ENCODE measurements at regions not wholly inside any gene's neighbourhood (a gene's known extent, or its start where the extent isn't known, plus 50 kb on each side); places are given as distances from the start of the nearest gene placed in this dataset.
"Not testable (repeated sequence)": the region's sequence is repeated elsewhere in the genome, so short reads cannot be mapped to it uniquely, and the experiment has no call there.

GRCh38 chr2:215744514-215744913, 268.8 kb downstream of the MREG start:
- no peak for DNase-seq (ENCODE audit: low spot score)

DNA sequence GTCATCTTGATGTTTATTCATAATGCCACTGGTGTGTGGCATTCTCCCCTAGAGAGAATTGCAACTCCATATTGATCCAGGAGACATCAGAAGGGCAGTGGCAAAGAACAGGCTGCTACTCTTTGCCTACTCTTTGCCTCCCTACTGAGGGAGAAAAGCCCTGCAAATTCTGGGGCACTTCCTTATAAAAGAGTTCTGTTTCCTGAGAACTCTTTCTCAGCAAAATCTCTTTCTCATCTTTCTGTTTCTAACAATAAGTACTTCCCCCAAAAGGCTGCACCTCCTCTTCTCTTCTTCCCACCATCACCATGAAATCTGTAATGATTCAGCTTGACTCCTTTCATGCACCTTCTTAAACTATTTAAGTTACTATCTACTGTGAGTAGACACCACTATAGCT, 270.3 kb downstream of the MREG start:
- no peak for DNase-seq (ENCODE audit: low spot score)

- DNase-seq (ENCODE audit: low spot score): no peak
These were observed 271.3 kb downstream of the MREG start for GRCh38 chr2:215742021-215742420.

- DNase-seq (ENCODE audit: low spot score): no peak
These were observed 273.3 kb downstream of the MREG start for GRCh38 chr2:215740071-215740470.

DNA sequence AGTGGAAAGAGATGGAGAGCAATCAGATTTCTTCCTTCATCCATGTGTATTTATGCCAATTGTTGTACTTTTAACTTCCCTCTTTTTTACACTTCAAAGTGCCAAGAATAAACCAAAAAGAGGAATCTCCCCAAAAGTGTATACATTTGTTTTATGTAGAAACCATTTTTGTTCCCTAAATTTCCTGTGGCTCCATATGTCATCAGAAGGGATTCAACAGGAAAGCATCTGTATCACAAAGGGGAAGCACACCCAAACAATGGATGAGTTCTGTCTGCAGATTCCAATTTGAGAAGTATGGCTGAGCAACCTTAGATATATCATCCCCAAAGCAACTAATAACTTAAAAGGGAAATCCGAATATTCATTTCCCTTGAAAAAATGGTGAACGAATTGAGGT, 275.0 kb downstream of the MREG start:
- no peak for DNase-seq (ENCODE audit: low spot score)

GRCh38 chr2:215737477-215737876, 275.9 kb downstream of the MREG start:
- DNase-seq (ENCODE audit: low spot score): no peak

- DNase-seq (ENCODE audit: low spot score): peak; percentile 34
These were observed 276.6 kb downstream of the MREG start for GRCh38 chr2:215736653-215737290.

DNA sequence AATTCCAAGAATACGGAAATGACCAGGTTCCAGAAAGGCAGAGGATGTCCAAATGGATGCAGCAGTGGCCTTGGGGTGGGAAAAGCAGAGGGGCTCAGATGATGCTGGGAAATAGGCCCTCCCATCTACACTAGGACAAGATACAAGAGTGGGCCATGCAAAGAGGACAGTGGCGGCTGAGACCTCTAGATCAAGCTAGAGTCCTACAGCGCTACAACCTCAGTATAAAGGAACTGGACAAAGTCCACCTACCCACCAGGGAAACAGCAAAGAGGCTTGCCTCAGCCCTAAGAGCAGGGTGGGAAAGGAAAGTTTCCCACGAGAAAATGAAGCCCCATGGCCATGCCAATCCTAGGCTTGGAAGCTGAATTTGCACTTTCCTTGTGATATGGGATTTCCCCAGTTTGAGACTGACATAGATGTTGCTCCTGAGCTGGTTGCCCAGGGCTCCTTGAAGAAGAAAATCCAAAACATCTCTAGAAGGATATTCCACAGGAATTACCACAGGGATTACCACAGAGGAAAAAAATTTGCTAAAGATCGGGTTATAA, 282.2 kb downstream of the MREG start:
- no peak for DNase-seq (ENCODE audit: low spot score)

DNA sequence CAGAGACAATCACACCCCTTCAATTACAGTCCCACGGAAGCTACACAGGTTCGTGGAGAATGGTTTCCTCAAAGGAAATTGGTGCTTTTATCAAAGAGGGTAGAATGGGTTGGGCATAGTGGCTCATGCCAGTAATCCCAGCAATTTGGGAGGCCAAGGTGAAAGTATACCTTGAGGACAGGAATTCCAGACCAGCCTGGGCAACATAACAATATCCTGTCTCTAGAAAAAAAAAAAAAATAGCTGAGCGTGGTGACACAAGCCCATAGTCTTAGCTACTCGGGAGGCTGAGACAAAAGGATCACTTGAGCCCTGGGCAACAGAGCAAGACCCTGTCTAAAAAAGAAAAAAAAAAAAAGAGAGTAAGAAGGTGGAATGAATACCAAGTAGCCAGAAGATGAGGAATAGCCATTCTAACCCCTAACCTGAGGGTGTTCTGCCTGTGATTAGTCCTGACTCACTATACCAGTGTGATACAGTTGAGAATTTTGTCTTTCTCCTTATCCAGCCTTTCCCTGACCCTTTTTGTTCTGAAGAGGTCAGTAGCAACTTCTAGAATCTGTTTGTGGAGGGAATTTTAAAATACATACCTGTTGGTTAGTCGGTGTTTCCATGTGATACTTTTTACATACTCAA, 283.2 kb downstream of the MREG start:
- no peak for DNase-seq (ENCODE audit: low spot score)

DNA sequence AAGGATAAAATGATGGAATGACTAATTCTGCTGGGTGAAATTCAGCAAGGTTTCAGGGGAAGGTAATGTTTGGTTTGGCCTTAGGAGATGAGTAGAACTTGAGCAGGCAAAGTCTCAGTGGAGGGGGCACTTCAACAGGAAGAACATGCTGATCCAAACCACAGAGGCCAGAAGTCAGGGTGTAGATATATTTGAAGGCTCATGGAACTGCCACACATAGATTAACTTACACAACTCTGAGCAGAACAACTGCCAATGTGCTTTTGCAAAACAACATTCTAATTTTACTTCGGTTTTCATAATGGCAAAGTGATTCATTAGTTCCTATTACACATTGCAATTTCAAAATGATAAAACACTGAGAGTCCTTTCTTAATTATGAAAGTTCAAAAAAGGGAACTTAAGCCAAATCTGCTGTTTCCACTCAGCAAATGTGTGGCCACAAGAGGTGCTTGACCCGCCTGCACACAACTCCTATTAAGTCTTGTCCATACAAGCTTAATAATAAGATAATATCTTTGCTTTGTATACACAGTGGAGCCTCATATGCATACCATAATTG, 284.8 kb downstream of the MREG start:
- DNase-seq (ENCODE audit: low spot score): no peak

DNA sequence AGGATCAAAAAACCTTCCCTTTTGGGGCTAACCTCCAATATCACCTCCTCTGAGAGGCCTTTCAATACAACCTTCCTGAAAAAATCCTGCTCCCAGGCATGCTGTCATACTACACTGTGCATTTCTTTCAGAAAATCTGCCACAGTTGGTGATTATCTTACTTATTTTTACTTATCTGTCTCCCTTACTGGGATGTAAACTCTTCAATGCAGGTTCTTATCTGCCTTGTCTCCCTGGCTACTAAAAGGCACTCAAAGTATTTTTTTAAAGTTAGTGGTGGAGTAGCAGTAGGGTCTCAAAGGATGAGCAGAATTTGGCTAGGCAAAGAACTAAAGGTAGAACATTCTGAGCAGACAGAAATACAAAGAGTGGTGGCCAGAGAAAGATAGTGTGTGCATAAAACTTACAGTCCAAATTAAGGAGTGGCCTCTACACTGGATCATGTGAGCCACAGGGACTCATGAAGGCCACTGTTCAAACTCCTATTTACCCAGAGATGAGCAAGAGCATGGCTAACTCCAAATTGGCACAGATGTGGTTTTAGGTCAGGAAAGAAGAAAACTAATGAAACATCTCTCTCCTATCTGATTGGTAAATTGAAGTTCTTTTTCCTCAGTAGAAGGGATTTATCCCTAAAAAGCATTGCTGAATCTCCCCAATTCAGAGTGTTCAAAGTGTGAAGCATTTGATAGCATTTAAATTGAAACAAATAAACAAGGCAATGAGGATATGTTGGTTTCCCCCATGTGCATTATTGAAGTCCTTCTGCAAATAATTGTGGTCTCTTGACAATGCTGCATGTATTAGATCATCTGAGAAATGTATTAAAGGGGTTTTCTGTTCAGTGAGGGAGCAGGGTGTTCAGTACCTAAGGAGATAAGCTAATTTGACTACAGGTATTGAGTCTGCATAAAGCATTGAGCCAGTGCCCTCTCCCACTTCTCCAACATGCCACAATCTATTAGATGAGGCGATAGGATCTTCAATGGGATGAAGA, 285.5 kb downstream of the MREG start:
- DNase-seq (ENCODE audit: low spot score): no peak

- no peak for DNase-seq (ENCODE audit: low spot score)
These were observed 287.3 kb downstream of the MREG start for GRCh38 chr2:215726070-215726469.

- DNase-seq (ENCODE audit: low spot score): no peak
These were observed 288.3 kb upstream of the FN1 start for GRCh38 chr2:215724146-215724545.

GRCh38 chr2:215723631-215724011, 287.8 kb upstream of the FN1 start:
- DNase-seq (ENCODE audit: low spot score): no peak

- no peak for DNase-seq (ENCODE audit: low spot score)
These were observed 287.2 kb upstream of the FN1 start for GRCh38 chr2:215722986-215723630.

DNA sequence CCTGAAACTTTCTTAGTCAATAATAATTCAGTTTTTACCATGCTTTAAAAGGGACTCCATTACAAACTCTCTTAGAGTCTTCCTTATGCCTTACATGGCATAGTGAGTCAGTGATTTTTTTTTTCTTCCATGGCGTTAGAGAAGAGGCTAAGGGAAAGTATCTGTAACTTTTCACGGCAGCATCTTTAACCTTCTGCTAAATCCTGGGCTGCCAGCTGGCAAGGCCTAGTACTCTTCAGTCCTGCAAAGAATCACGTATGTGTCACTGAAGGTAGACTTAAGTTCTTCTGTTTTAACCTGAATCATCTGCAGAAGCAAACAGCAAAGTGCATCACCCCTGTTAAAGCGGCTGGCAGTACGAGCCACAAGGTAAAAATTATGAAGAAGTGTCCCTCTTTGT, 286.3 kb upstream of the FN1 start:
- DNase-seq (ENCODE audit: low spot score): no peak

GRCh38 chr2:215721515-215721914, 285.6 kb upstream of the FN1 start:
- DNase-seq (ENCODE audit: low spot score): not testable (repeated sequence)

DNA sequence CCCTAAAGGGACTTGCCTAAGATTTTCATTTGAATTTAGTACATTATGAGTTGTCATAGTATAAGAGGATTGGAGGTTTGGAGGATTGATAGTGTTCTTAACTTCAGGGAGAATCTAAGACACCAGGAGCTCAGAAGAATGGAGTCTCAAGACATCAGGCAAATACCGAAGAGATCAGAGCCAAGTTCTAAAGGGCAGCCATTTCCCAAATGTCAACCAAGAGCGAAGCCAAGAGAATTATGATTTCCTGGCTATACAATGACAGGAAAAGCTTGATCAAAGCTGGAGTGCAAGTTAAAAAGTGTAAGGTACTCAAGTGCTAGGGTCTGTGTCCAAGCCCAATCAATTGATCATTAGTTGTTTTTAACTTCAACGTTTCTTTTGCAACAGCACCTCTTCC, 283.0 kb upstream of the FN1 start:
- DNase-seq (ENCODE audit: low spot score): no peak

DNA sequence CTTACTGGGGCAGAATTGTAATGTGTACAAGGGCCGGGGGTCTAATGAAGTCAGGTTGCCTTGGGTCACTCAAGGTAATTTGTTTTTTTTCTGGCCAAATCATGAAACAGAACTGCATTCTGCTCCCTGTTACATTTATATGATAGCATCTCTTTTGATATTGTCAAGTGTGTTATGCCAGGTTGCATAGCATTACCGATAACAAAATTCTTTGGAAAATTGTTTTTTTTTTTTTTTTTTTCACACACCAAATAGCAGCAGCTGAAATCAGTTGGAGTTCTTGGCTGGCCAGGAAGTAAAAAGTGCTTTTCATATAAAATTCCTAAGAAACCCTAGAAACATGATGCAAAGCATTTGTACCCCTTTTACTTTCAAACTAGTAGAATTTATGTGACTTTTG, 282.6 kb upstream of the FN1 start:
- DNase-seq (ENCODE audit: low spot score): no peak

DNA sequence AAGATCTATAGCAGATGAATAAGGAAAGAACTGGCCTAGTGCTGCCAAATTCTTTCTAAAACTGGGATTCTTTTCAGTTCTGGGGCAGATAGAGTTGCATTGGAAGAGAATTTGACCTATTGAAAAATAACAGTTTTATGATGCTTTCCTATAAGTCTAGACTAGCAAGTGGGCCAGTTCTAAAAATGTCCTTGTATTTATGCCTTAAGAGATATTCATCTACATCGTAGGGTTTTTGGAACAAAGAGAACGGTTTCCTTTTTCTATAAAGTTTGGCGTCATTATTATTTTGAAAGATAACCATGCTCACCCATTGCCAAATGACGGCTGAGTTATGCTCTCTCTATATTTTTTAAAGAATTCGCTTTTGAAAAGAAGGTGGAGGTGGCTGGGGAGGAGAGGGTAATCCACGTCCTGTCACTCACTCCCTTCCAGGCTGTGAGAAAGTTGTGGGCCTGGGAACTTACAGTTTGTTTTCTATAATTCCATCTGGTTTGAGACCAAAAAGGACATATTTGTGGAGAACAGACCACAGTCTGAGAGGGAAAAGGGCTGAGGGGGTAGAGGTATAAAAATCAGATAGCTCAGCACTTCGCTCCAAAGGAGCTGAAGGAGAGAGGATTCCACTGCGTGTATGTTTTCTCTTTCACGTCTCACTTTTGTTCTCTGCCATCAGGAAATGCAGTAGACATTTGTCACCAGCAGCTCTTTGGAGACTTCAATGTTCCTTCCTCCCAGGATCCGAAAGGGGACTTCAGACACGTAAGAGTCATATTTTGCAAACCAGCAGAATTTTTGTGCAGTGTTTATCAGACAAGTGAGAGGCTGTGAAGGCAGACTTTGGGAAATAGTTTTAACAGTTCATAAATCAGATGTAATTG, 281.9 kb upstream of the FN1 start:
- no peak for DNase-seq (ENCODE audit: low spot score)

DNA sequence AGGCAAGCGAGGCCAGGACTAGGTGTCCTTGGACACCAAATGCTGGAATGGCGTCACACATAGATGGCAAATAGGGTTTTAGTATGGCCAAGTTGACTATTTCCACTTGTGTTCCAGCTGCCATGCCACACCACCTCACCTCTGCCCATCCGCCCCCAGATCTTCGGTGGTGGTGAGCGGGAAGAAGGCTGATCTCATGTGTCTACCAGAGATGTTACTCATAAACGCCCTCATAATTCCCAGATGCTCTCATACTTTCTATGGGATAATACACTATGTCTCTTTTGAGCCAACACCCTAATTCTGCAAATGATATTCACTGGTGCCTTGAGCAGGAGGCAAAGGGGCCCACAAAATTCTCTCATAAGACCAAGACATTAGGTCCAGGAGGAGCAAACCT, 281.1 kb upstream of the FN1 start:
- DNase-seq (ENCODE audit: low spot score): no peak

Data from RKO (cell line).